GM12878 (cell line): ENCODE measurements at regions not wholly inside any gene's neighbourhood (a gene's known extent, or its start where the extent isn't known, plus 50 kb on each side); places are given as distances from the start of the nearest gene placed in this dataset.

ENCODE experiments used
- ATAC-seq: fragments of 200-7000 bp; cut with Tn5 transposase; 3 replicates; pipeline ENCODE4 v1.9.1; 2020; ENCODE audit warnings: mild to moderate bottlenecking, moderate library complexity
- BruUV-seq: library from RNA; stranded (reverse); fragments of 400-500 nt; replicated peaks from 2 replicates; lab custom pipeline; 2021; lab: Mats Ljungman, UMichigan
- CTCF ChIA-PET: fragments of 300-600 bp; sonication (Branson Sonifier 250); formaldehyde crosslinking; extraction: SDS; loops from one replicate; lab custom pipeline; 2021; ENCODE audit warnings: inconsistent platforms; lab: Yijun Ruan, JAX
- POLR2A ChIA-PET: fragments of 350-600 bp; formaldehyde crosslinking; extraction: SDS; loops from one replicate; lab custom pipeline; 2021; ENCODE audit warnings: inconsistent platforms; lab: Charles Lee
- RAD21 ChIA-PET: fragments of 300-600 bp; sonication (Branson Sonifier 250); formaldehyde crosslinking; loops from one replicate; lab custom pipeline; 2023; ENCODE audit warnings: antibody characterized with exemption; ENCODE audit not compliant: unreplicated experiment; lab: Charles Lee
- SMC1A ChIA-PET: fragments of 300-600 bp; sonication (Branson Sonifier 250); formaldehyde crosslinking; loops from one replicate; lab custom pipeline; 2023; ENCODE audit not compliant: unreplicated experiment, uncharacterized antibody; lab: Charles Lee
- DNase-seq: peaks from one replicate; pipeline ENCODE4 v3.0.0-alpha.2; 2011; ENCODE audit warnings: low read depth, low spot score
- FAIRE-seq: peaks from 3 replicates; lab custom pipeline; 2011; peaks lifted over from hg19 to GRCh38; lab: Jason Lieb, UNC
- H2AFZ ChIP-seq: 2 replicates; pipeline ENCODE4 v1.6.0; 2011; ENCODE audit warnings: low read depth, low read length, control low read depth; ENCODE audit not compliant: control insufficient read depth
- H3K27ac ChIP-seq: 2 replicates; pipeline ENCODE4 v1.5.1; 2011; ENCODE audit warnings: control low read depth; ENCODE audit not compliant: control insufficient read depth, insufficient read depth
- H3K27me3 ChIP-seq, 2 experiments: replicated peaks in 1 of 2; 2 replicates each; pipeline versions ENCODE4 v1.6.0 to v1.6.1; 2011; ENCODE audit warnings: low read length in 1 of 2; ENCODE audit not compliant: control insufficient read depth in 2 of 2, insufficient read depth in 2 of 2
- H3K36me3 ChIP-seq, 2 experiments: 2 replicates each; pipeline ENCODE4 v1.5.1; 2011; ENCODE audit warnings: low read length in 1 of 2; ENCODE audit not compliant: control insufficient read depth in 2 of 2, insufficient read depth in 2 of 2
- H3K4me1 ChIP-seq: 2 replicates; pipeline ENCODE4 v1.6.1; 2011; ENCODE audit warnings: mild to moderate bottlenecking, low read length, moderate library complexity, mixed read lengths; ENCODE audit not compliant: control insufficient read depth, insufficient read depth
- H3K4me2 ChIP-seq: 2 replicates; pipeline ENCODE4 v1.6.0; 2011; ENCODE audit warnings: control low read depth; ENCODE audit not compliant: control insufficient read depth, insufficient read depth
- H3K4me3 ChIP-seq: fragments of 200-600 bp; sonication (generic); 2 replicates; pipeline ENCODE4 v1.5.1; 2016
- H3K79me2 ChIP-seq: 2 replicates; pipeline ENCODE4 v1.6.0; 2011; ENCODE audit warnings: low read length; ENCODE audit not compliant: control insufficient read depth, insufficient read depth
- H3K9ac ChIP-seq: 2 replicates; pipeline ENCODE4 v1.8.0; 2011; ENCODE audit warnings: low read length, control low read depth, mixed read lengths; ENCODE audit not compliant: control insufficient read depth, insufficient read depth
- H3K9me3 ChIP-seq: replicated peaks from 3 replicates; pipeline ENCODE4 v1.5.1; 2011; ENCODE audit warnings: mild to moderate bottlenecking, low read length; ENCODE audit not compliant: control insufficient read depth, insufficient read depth
- H4K20me1 ChIP-seq: 2 replicates; pipeline ENCODE4 v1.6.0; 2011; ENCODE audit not compliant: control insufficient read depth, insufficient read depth
- ATF2 ChIP-seq: IDR thresholded peaks from 2 replicates; pipeline ENCODE4 v1.6.1; 2012; ENCODE audit warnings: low read length, inconsistent platforms
- EZH2 ChIP-seq: IDR thresholded peaks from 2 replicates; pipeline ENCODE4 v1.6.1; 2012; ENCODE audit warnings: low read depth, mild to moderate bottlenecking, control low read depth, inconsistent platforms, low read length, borderline replicate concordance; ENCODE audit not compliant: control insufficient read depth
- NFYB ChIP-seq: IDR thresholded peaks from 2 replicates; pipeline ENCODE4 v1.6.1; 2011; ENCODE audit warnings: low read depth, mild to moderate bottlenecking, low read length, improper control_type of control experiment, moderate library complexity; ENCODE audit not compliant: insufficient read depth
- SMARCA5 ChIP-seq: fragments of 450-650 bp; IDR thresholded peaks from 2 replicates; pipeline ENCODE4 v1.6.1; 2017; ENCODE audit warnings: mild to moderate bottlenecking
- TCF3 ChIP-seq: IDR thresholded peaks from 2 replicates; pipeline ENCODE4 v1.6.1; 2012; ENCODE audit warnings: low read depth, mild to moderate bottlenecking, low read length, borderline replicate concordance; ENCODE audit not compliant: insufficient read depth
- USF1 ChIP-seq: IDR thresholded peaks from 2 replicates; pipeline ENCODE4 v1.6.1; 2011; ENCODE audit warnings: borderline replicate concordance, low read depth, mild to moderate bottlenecking, moderate library complexity, mixed read lengths, low read length; ENCODE audit not compliant: insufficient read depth; ENCODE audit errors: extremely low read length
- WGBS: methylation state at CpG from one replicate; pipeline ENCODE4 v1.1.6; 2016; ENCODE audit warnings: low lambda C conversion rate; ENCODE audit not compliant: insufficient replicate concordance, insufficient coverage; ENCODE audit errors: missing lambda C conversion rate; 5-methylcytosine and 5-hydroxymethylcytosine counted together
- in situ Hi-C: fragments of 300-500 bp; cut with MboI; formaldehyde crosslinking; loops from 9 replicates; pipeline ENCODE4 v1.14.3; 2018; ENCODE audit warnings: mixed read lengths
- intact Hi-C: fragments of 100-400 bp; cut with micrococcal nuclease; formaldehyde crosslinking; loops from one replicate; pipeline ENCODE4 v1.14.2; 2022; ENCODE audit not compliant: unreplicated experiment
- TF ChIP-seq, protein P1 (sequence below): IDR thresholded peaks from 2 replicates; pipeline ENCODE4 v1.6.1; 2012; ENCODE audit warnings: mild to moderate bottlenecking, low read depth, low read length
- TF ChIP-seq, protein P2 (sequence below): fragments of 450-650 bp; conservative IDR thresholded peaks from 2 replicates; pipeline ENCODE4 v1.6.1; 2017; ENCODE audit warnings: mild to moderate bottlenecking, moderate library complexity

DNA sequence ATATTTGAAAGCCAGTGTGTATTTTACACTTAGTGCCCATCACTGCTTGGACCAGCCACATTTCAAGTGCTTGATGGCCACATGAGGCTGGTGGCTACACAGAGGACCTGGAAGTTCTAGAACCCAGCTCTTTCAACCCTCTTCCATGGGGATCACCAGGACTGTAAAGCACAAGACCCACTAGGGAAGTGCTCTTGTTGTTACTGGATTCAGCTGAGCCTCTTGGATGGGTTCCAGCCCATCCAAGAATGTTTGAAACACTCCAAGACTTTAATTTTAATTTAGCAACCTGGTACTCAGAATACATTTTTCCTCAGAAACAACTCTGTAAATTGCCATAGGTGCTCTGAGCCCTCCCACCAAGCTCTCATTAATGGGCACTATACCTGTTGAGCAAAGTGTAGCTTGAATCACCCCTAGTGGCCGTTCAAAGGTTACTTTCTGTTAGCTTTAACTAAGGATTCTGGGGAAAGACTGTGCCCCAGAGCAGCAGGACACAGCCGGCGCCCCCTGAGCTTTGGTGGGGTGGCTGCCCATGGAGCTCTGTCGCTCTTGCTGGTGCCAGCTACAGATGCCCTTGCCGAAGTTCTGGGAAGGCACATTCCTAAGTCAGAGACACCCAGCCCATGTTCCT, 212.4 kb downstream of the HSD17B3 start:
- CTCF ChIA-PET = no interaction called here
- RAD21 ChIA-PET = no interaction called here
- H3K27ac ChIP-seq = no peak overlapping the region
- no peaks in the 10 kb centered on the region for H4K20me1 ChIP-seq
- H3K4me1 ChIP-seq = no peaks in the 10 kb centered on the region
- no peak overlapping the region for H3K4me2 ChIP-seq
- no peak overlapping the region for H3K9ac ChIP-seq
- POLR2A ChIA-PET = no interaction called here
- no peaks in the 10 kb centered on the region for H3K36me3 ChIP-seq
- in situ Hi-C loops (no loop called here), intact Hi-C loops (no loop called here)
- no peak overlapping the region for H2AFZ ChIP-seq
- 46% methylated on average over 5 of the region's 5 CpGs for WGBS
- ATAC-seq (no peak), FAIRE-seq (no peak), DNase-seq (no peak)
- TF ChIP-seq USF1 (no peak), TCF3 (no peak)
- no peaks in the 10 kb centered on the region; a peak in 1 of 4 replicates for H3K27me3 ChIP-seq
- SMC1A ChIA-PET = no interaction called here
- no peaks in the 10 kb centered on the region; the same call in 2 of the 3 replicates for H3K9me3 ChIP-seq
- BruUV-seq = no TSS peak
- no peaks in the 10 kb centered on the region for H3K79me2 ChIP-seq
- H3K4me3 ChIP-seq = no peak overlapping the region

DNA sequence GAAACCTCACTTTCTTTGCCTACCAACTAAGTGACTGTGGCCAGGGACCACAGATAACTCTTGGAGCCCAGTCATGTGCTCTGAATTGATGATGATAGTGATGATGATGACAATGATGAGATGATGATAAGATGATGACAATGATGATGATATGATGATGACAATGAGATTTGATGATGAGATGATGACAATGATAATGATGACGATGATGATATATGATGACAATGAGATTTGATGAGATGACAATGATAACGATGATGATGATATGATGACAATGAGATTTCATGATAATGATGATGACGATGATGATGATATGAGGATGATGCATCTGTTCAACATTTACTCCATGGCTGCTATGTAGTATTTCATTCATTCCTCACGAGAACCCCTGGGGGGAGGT, 213.0 kb downstream of the ERCC6L2 start:
- Histone ChIP-seq H3K4me2 (no peak overlapping the region), H3K27ac (no peak overlapping the region), H4K20me1 (no peaks in the 10 kb centered on the region), H3K36me3 (no peaks in the 10 kb centered on the region), H2AFZ (no peak overlapping the region), H3K79me2 (no peaks in the 10 kb centered on the region), H3K4me3 (no peak overlapping the region), H3K27me3 (no peaks in the 10 kb centered on the region; a peak in 1 of 4 replicates), H3K4me1 (no peaks in the 10 kb centered on the region), H3K9me3 (no peaks in the 10 kb centered on the region), H3K9ac (no peak overlapping the region)
- ChIA-PET POLR2A (no interaction called here), SMC1A (interaction anchor here (0.6 kb wide), 1 partner anchor 153 kb away, joined by 3 read pairs; no protein-coding TSS in a partner anchor), CTCF (no interaction called here), RAD21 (no interaction called here)
- WGBS = 23% methylated on average over 4 of the region's 4 CpGs
- FAIRE-seq = no peak
- no peak for ATAC-seq
- no TSS peak for BruUV-seq
- no peak for DNase-seq
- in situ Hi-C loops = no loop called here
- intact Hi-C loops = no loop called here
- TF ChIP-seq, protein P1, sequence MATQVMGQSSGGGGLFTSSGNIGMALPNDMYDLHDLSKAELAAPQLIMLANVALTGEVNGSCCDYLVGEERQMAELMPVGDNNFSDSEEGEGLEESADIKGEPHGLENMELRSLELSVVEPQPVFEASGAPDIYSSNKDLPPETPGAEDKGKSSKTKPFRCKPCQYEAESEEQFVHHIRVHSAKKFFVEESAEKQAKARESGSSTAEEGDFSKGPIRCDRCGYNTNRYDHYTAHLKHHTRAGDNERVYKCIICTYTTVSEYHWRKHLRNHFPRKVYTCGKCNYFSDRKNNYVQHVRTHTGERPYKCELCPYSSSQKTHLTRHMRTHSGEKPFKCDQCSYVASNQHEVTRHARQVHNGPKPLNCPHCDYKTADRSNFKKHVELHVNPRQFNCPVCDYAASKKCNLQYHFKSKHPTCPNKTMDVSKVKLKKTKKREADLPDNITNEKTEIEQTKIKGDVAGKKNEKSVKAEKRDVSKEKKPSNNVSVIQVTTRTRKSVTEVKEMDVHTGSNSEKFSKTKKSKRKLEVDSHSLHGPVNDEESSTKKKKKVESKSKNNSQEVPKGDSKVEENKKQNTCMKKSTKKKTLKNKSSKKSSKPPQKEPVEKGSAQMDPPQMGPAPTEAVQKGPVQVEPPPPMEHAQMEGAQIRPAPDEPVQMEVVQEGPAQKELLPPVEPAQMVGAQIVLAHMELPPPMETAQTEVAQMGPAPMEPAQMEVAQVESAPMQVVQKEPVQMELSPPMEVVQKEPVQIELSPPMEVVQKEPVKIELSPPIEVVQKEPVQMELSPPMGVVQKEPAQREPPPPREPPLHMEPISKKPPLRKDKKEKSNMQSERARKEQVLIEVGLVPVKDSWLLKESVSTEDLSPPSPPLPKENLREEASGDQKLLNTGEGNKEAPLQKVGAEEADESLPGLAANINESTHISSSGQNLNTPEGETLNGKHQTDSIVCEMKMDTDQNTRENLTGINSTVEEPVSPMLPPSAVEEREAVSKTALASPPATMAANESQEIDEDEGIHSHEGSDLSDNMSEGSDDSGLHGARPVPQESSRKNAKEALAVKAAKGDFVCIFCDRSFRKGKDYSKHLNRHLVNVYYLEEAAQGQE = no peak
- no peak for TF ChIP-seq NFYB
- TF ChIP-seq ATF2 = no peak
- TF ChIP-seq, protein P2, sequence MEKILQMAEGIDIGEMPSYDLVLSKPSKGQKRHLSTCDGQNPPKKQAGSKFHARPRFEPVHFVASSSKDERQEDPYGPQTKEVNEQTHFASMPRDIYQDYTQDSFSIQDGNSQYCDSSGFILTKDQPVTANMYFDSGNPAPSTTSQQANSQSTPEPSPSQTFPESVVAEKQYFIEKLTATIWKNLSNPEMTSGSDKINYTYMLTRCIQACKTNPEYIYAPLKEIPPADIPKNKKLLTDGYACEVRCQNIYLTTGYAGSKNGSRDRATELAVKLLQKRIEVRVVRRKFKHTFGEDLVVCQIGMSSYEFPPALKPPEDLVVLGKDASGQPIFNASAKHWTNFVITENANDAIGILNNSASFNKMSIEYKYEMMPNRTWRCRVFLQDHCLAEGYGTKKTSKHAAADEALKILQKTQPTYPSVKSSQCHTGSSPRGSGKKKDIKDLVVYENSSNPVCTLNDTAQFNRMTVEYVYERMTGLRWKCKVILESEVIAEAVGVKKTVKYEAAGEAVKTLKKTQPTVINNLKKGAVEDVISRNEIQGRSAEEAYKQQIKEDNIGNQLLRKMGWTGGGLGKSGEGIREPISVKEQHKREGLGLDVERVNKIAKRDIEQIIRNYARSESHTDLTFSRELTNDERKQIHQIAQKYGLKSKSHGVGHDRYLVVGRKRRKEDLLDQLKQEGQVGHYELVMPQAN = no peak
- TF ChIP-seq SMARCA5 = no peak
- TF ChIP-seq EZH2 = no peak
